H9 (cell line): ENCODE measurements at regions not wholly inside any gene's neighbourhood (a gene's known extent, or its start where the extent isn't known, plus 50 kb on each side); places are given as distances from the start of the nearest gene placed in this dataset.
"Not testable (repeated sequence)": the region's sequence is repeated elsewhere in the genome, so short reads cannot be mapped to it uniquely, and the experiment has no call there.

ENCODE experiments used
- DNase-seq: peaks from one replicate; pipeline ENCODE4 v3.0.0-alpha.2; 2017
- H2AFZ ChIP-seq: one replicate; pipeline ENCODE4 v1.6.1; 2013; ENCODE audit warnings: mild to moderate bottlenecking, low read length, control low read depth, moderate library complexity
- H2AK5ac ChIP-seq: 2 replicates; pipeline ENCODE4 v1.6.1; 2013; ENCODE audit warnings: low read length, control low read depth, mixed read lengths; ENCODE audit not compliant: insufficient read length
- H2BK120ac ChIP-seq: one replicate; pipeline ENCODE4 v1.6.1; 2013; ENCODE audit warnings: low read depth, mild to moderate bottlenecking, low read length, control low read depth, inconsistent platforms; ENCODE audit not compliant: poor library complexity, severe bottlenecking
- H2BK12ac ChIP-seq: 2 replicates; pipeline ENCODE4 v1.6.1; 2013; ENCODE audit warnings: low read length, control low read depth, mixed read lengths, low read depth; ENCODE audit not compliant: insufficient read length
- H2BK15ac ChIP-seq: 2 replicates; pipeline ENCODE4 v1.6.1; 2013; ENCODE audit warnings: low read depth, low read length, control low read depth
- H2BK20ac ChIP-seq: one replicate; pipeline ENCODE4 v1.6.1; 2013; ENCODE audit warnings: low read depth, mild to moderate bottlenecking, low read length, control low read depth, inconsistent platforms; ENCODE audit not compliant: poor library complexity, severe bottlenecking
- H2BK5ac ChIP-seq: 2 replicates; pipeline ENCODE4 v1.6.1; 2013; ENCODE audit warnings: low read length, control low read depth, mixed read lengths; ENCODE audit not compliant: insufficient read length
- H3K14ac ChIP-seq: 2 replicates; pipeline ENCODE4 v1.6.1; 2013; ENCODE audit warnings: low read length, control low read depth; ENCODE audit not compliant: insufficient read depth
- H3K18ac ChIP-seq: 2 replicates; pipeline ENCODE4 v1.6.1; 2013; ENCODE audit warnings: low read depth, mild to moderate bottlenecking, mixed read lengths, low read length, control low read depth; ENCODE audit not compliant: insufficient read length
- H3K23ac ChIP-seq: 2 replicates; pipeline ENCODE4 v1.6.1; 2013; ENCODE audit warnings: low read length, control low read depth, mixed read lengths, low read depth; ENCODE audit not compliant: insufficient read length
- H3K23me2 ChIP-seq: 2 replicates; pipeline ENCODE4 v1.6.1; 2013; ENCODE audit warnings: low read depth, mild to moderate bottlenecking, mixed read lengths, low read length, control low read depth; ENCODE audit not compliant: insufficient read length, poor library complexity, severe bottlenecking
- H3K27ac ChIP-seq: 2 replicates; pipeline ENCODE4 v1.5.1; 2013; ENCODE audit warnings: low read length, control low read depth, mixed read lengths, low read depth; ENCODE audit not compliant: insufficient read length
- H3K27me3 ChIP-seq: 2 replicates; pipeline ENCODE4 v1.6.1; 2013; ENCODE audit warnings: low read length, control low read depth, inconsistent platforms; ENCODE audit not compliant: insufficient read depth
- H3K4ac ChIP-seq: 2 replicates; pipeline ENCODE4 v1.6.1; 2013; ENCODE audit warnings: low read depth, mild to moderate bottlenecking, control low read depth, inconsistent platforms, low read length, moderate library complexity
- H3K4me1 ChIP-seq: 2 replicates; pipeline ENCODE4 v1.6.1; 2013; ENCODE audit warnings: low read length, control low read depth, inconsistent platforms; ENCODE audit not compliant: insufficient read depth
- H3K4me2 ChIP-seq: 2 replicates; pipeline ENCODE4 v1.6.1; 2013; ENCODE audit warnings: low read length, control low read depth, mixed read lengths; ENCODE audit not compliant: insufficient read length, insufficient read depth
- H3K56ac ChIP-seq: 2 replicates; pipeline ENCODE4 v1.6.1; 2013; ENCODE audit warnings: low read depth, mild to moderate bottlenecking, mixed read lengths, low read length, control low read depth; ENCODE audit not compliant: insufficient read length
- H3K79me1 ChIP-seq: 2 replicates; pipeline ENCODE4 v1.6.1; 2013; ENCODE audit warnings: low read depth, mild to moderate bottlenecking, moderate library complexity, low read length, control low read depth, inconsistent platforms; ENCODE audit not compliant: insufficient read depth, poor library complexity, severe bottlenecking
- H3K79me2 ChIP-seq: 2 replicates; pipeline ENCODE4 v1.6.1; 2013; ENCODE audit warnings: low read length, control low read depth, inconsistent platforms; ENCODE audit not compliant: insufficient read depth
- H3K9ac ChIP-seq: 2 replicates; pipeline ENCODE4 v1.6.1; 2013; ENCODE audit warnings: low read length, control low read depth, mixed read lengths; ENCODE audit not compliant: insufficient read length; ENCODE audit errors: extremely low read depth
- H3K9me3 ChIP-seq: one replicate; pipeline ENCODE4 v1.6.1; 2013; ENCODE audit warnings: low read depth, low read length, inconsistent platforms; ENCODE audit not compliant: control insufficient read depth
- H3T11ph ChIP-seq: one replicate; pipeline ENCODE4 v1.6.1; 2013; ENCODE audit warnings: mild to moderate bottlenecking, low read length, control low read depth, inconsistent platforms
- H4K20me1 ChIP-seq: one replicate; pipeline ENCODE4 v1.6.1; 2013; ENCODE audit not compliant: control insufficient read depth, insufficient read length, insufficient read depth
- H4K5ac ChIP-seq: 2 replicates; pipeline ENCODE4 v1.6.1; 2013; ENCODE audit warnings: low read depth, mild to moderate bottlenecking, mixed read lengths, low read length, control low read depth; ENCODE audit not compliant: insufficient read length
- H4K8ac ChIP-seq: replicated peaks from 2 replicates; pipeline ENCODE4 v1.6.1; 2013; ENCODE audit warnings: low read length, control low read depth, mixed read lengths, low read depth; ENCODE audit not compliant: insufficient read length
- H4K91ac ChIP-seq: 2 replicates; pipeline ENCODE4 v1.6.1; 2013; ENCODE audit warnings: low read depth, mild to moderate bottlenecking, moderate library complexity, mixed read lengths, low read length, control low read depth; ENCODE audit not compliant: insufficient read length
- H3K27ac Mint-ChIP-seq, 3 experiments: 2 replicates in 2 of 3; 3 replicates in 1 of 3; pipeline ENCODE4 v1.8.0; 2020 to 2021; ENCODE audit warnings: mixed read lengths in 3 of 3, mild to moderate bottlenecking in 1 of 3, moderate library complexity in 1 of 3
- H3K27me3 Mint-ChIP-seq: 2 replicates; pipeline ENCODE4 v1.8.0; 2021; ENCODE audit warnings: low read depth, mild to moderate bottlenecking, moderate library complexity, mixed read lengths
- H3K36me3 Mint-ChIP-seq, 3 experiments: 2 replicates in 2 of 3; 3 replicates in 1 of 3; pipeline ENCODE4 v1.8.0; 2020 to 2021; ENCODE audit warnings: low read depth in 3 of 3, mixed read lengths in 3 of 3; ENCODE audit not compliant: insufficient read depth in 1 of 3
- H3K4me1 Mint-ChIP-seq, 2 experiments: 2 replicates each; pipeline ENCODE4 v1.8.0; 2020; ENCODE audit warnings: mixed read lengths in 2 of 2
- H3K4me3 Mint-ChIP-seq, 2 experiments: 2 replicates in 1 of 2; 3 replicates in 1 of 2; pipeline ENCODE4 v1.8.0; 2020 to 2021; ENCODE audit warnings: mild to moderate bottlenecking in 2 of 2, mixed read lengths in 2 of 2, moderate library complexity in 1 of 2
- H3K9me3 Mint-ChIP-seq, 2 experiments: 2 replicates in 1 of 2; 3 replicates in 1 of 2; pipeline ENCODE4 v1.8.0; 2020; ENCODE audit warnings: mild to moderate bottlenecking in 2 of 2, mixed read lengths in 2 of 2, moderate library complexity in 1 of 2
- CTCF ChIP-seq: fragments of 200-600 bp; sonication (generic); conservative IDR thresholded peaks from 3 replicates; pipeline ENCODE4 v1.8.0; 2021; ENCODE audit warnings: antibody characterized with exemption, mild to moderate bottlenecking
- WGBS: extraction: QIAGEN DNeasy Blood & Tissue Kit; methylation state at CpG from one replicate; pipeline ENCODE4 v1.1.7; 2013; ENCODE audit warnings: missing lambda C conversion rate, low lambda C conversion rate, mixed read lengths; ENCODE audit not compliant: insufficient read length; ENCODE audit errors: extremely low coverage; 5-methylcytosine and 5-hydroxymethylcytosine counted together

DNA sequence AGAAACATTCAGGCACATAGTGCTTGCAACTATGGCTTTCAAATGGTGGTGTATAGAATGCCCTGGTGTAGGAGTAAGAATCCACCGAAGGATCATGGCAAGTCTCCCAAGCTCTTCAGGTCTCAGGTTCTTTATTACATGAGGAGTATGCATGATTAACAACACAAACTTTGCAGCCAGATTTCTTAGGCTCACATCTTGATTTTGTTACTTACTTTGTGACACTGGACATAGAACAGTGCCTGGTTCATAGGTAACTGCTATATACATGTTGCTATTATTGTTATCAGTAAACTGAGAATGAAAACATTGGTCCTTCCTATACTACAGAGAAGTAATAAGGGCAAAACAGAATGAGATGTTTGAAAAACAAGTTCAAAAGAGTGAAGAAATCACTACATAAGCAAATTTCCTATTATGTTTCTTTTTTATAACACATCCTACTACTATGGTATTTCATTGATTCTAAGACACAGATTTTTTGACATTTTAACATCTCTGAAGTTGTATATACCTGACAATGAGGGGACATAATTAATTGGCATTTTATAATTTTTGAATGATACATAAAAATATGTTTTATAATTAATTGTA is 284.9 kb downstream of the C1D start:
- Histone ChIP-seq H3K23me2 (no peaks in the 10 kb centered on the region), H3K56ac (no peak overlapping the region), H2BK20ac (no peak overlapping the region), H3K4me2 (no peak overlapping the region), H2AFZ (no peak overlapping the region), H3K9ac (no peak overlapping the region), H2BK120ac (no peak overlapping the region), H3K14ac (no peak overlapping the region), H3K79me2 (no peaks in the 10 kb centered on the region), H3K23ac (no peak overlapping the region), H3K4ac (no peak overlapping the region), H3K27me3 (no peaks in the 10 kb centered on the region), H4K5ac (no peak overlapping the region), H2BK15ac (no peak overlapping the region), H4K20me1 (no peaks in the 10 kb centered on the region), H2AK5ac (no peak overlapping the region), H3K9me3 (no peaks in the 10 kb centered on the region), H4K8ac (no peak overlapping the region), H4K91ac (no peak overlapping the region), H3T11ph (no peak overlapping the region), H3K18ac (no peak overlapping the region), H3K27ac (no peak overlapping the region), H3K4me1 (no peaks in the 10 kb centered on the region), H2BK12ac (no peak overlapping the region), H2BK5ac (no peak overlapping the region), H3K79me1 (no peaks in the 10 kb centered on the region)
- Mint-ChIP-seq H3K4me1 (no peaks in the 10 kb centered on the region), H3K27me3 (0 out of 2 replicates have a peak, but pooled peaks cover 3% of the 10 kb centered on the region), H3K9me3 (no peaks in the 10 kb centered on the region), H3K4me3 (no peak overlapping the region), H3K27ac (no peak overlapping the region), H3K36me3 (no peaks in the 10 kb centered on the region)
- no peak for TF ChIP-seq CTCF
- no peak for DNase-seq
- WGBS: no CpG with 5 or more reads among the region's 1 CpG

GRCh38 chr2:67780841-67781240 is 282.0 kb downstream of the C1D start:
- H3K4me3 Mint-ChIP-seq, H2BK120ac ChIP-seq, H2BK20ac ChIP-seq, H3K9me3 ChIP-seq, H3K27ac ChIP-seq, H3K79me1 ChIP-seq, H3K36me3 Mint-ChIP-seq, H3K18ac ChIP-seq, H3K4me1 Mint-ChIP-seq, H3K56ac ChIP-seq, H4K8ac ChIP-seq, H3K9ac ChIP-seq, H3K79me2 ChIP-seq, H3K27ac Mint-ChIP-seq, H3K23me2 ChIP-seq, H3K4ac ChIP-seq, H4K5ac ChIP-seq, H2BK5ac ChIP-seq, H3K27me3 ChIP-seq, H3K4me2 ChIP-seq, H3K4me1 ChIP-seq, H3T11ph ChIP-seq, H4K20me1 ChIP-seq, H2BK12ac ChIP-seq, H4K91ac ChIP-seq, H3K9me3 Mint-ChIP-seq, DNase-seq, H3K14ac ChIP-seq, H2AK5ac ChIP-seq, H3K23ac ChIP-seq, H3K27me3 Mint-ChIP-seq, H2AFZ ChIP-seq, H2BK15ac ChIP-seq: not testable (repeated sequence)
- no CpG with 5 or more reads among the region's 5 CpGs for WGBS
